Right lobe of liver (tissue), 6 donors: ENCODE measurements at regions not wholly inside any gene's neighbourhood (a gene's known extent, or its start where the extent isn't known, plus 50 kb on each side); places are given as distances from the start of the nearest gene placed in this dataset.

ENCODE experiments used
- ATAC-seq, 4 donors: fragments of 200-7000 bp; cut with Tn5 transposase; one replicate each; pipeline ENCODE4 v1.9.1; 2020; ENCODE audit warnings: mild to moderate bottlenecking in 4 of 4, moderate library complexity in 4 of 4
- DNase-seq, 3 donors: peaks; one replicate each; pipeline ENCODE4 v3.0.0-alpha.2; 2020
- H3K27ac ChIP-seq, 3 donors: fragments of 200-600 bp; one replicate each; pipeline ENCODE4 v1.8.0; 2022
- H3K27me3 ChIP-seq, 2 donors: fragments of 200-600 bp; one replicate each; pipeline ENCODE4 v1.8.0; 2022
- H3K36me3 ChIP-seq, 4 donors: fragments of 200-600 bp; sonication (generic) in 1 of 4; one replicate each; pipeline versions ENCODE4 v1.5.1 to v1.8.0; 2017 to 2022; ENCODE audit warnings: control low read depth in 1 of 4
- H3K4me1 ChIP-seq, 4 donors: fragments of 200-600 bp; sonication (generic) in 1 of 4; one replicate each; pipeline versions ENCODE4 v1.5.1 to v1.8.0; 2017 to 2022; ENCODE audit warnings: control low read depth in 1 of 4
- H3K4me3 ChIP-seq, 3 donors: fragments of 200-600 bp; one replicate each; pipeline ENCODE4 v1.8.0; 2022
- H3K9me3 ChIP-seq, 4 donors: fragments of 200-600 bp; sonication (generic) in 1 of 4; one replicate each; pipeline versions ENCODE4 v1.5.1 to v1.8.0; 2017 to 2022; ENCODE audit warnings: control low read depth in 1 of 4
- CTCF ChIP-seq, 4 donors: fragments of 200-600 bp in 3 of 4; fragments of 450-650 bp in 1 of 4; IDR thresholded peaks; one replicate each; pipeline versions ENCODE4 v1.5.1 to v1.8.0; 2016 to 2022; ENCODE audit warnings: antibody characterized with exemption in 4 of 4, mild to moderate bottlenecking in 2 of 4
- POLR2A ChIP-seq: fragments of 450-650 bp; IDR thresholded peaks from one replicate; pipeline ENCODE4 v1.6.1; 2017; ENCODE audit warnings: antibody characterized with exemption, mild to moderate bottlenecking
- WGBS: methylation state at CpG from one replicate; pipeline ENCODE4 v1.1.6; 2018; ENCODE audit warnings: low coverage, low lambda C conversion rate; ENCODE audit not compliant: insufficient coverage; ENCODE audit errors: missing lambda C conversion rate; 5-methylcytosine and 5-hydroxymethylcytosine counted together
- intact Hi-C, 2 donors: fragments of 100-400 bp; cut with DNase I; formaldehyde crosslinking; loops; one replicate each; pipeline versions ENCODE4 v1.11.2 to v1.14.1; 2022
- donor health status: DM: no; HTN: yes; CAD: no.
- donor health status: DM: no; HTN: no; CAD: no.
- donor health status: DM: no; HTN: no; CAD: no.
- donor health status: DM: no; HTN: yes; CAD: no.
- donor health status: DM: no; HTN: yes; CAD: no.

- WGBS, result 100% methylated on average over 4 of the region's 5 CpGs
- intact Hi-C loops, result no loop called here
- H3K27ac ChIP-seq, result no peak overlapping the region
- no peak overlapping the region for H3K4me3 ChIP-seq
- ATAC-seq, result no peak
- no peak for DNase-seq
- H3K27me3 ChIP-seq, result no peaks in the 10 kb centered on the region
- no peaks in the 10 kb centered on the region for H3K9me3 ChIP-seq
- H3K4me1 ChIP-seq, result peaks cover 0 to 16% (median 0%) of the 10 kb centered on the region in 4 donors
- TF ChIP-seq POLR2A, result no peak
- TF ChIP-seq CTCF (IDR thresholded peaks at IDR 0.05), result no peak
- H3K36me3 ChIP-seq, result no peaks in the 10 kb centered on the region
These were observed 54.0 kb upstream of the RIOK3 start for GRCh38 chr18:23399067-23399466.

GRCh38 chr18:23400918-23401317 lies 52.2 kb upstream of the RIOK3 start:
- Histone ChIP-seq H3K27me3 (no peaks in the 10 kb centered on the region), H3K4me3 (no peak overlapping the region), H3K36me3 (no peaks in the 10 kb centered on the region), H3K9me3 (no peaks in the 10 kb centered on the region), H3K4me1 (peaks cover 0 to 16% (median 0%) of the 10 kb centered on the region in 4 donors), H3K27ac (peak overlapping the region in 1 of 3 donors; percentile 41)
- WGBS, result 63% methylated on average over 3 of the region's 3 CpGs
- intact Hi-C loops, result no loop called here
- ATAC-seq, result no peak
- no peak for TF ChIP-seq CTCF (IDR thresholded peaks at IDR 0.05)
- TF ChIP-seq POLR2A, result no peak
- no peak for DNase-seq

GRCh38 chr18:23401400-23402347 lies 51.4 kb upstream of the RIOK3 start:
- no peaks in the 10 kb centered on the region for H3K27me3 ChIP-seq
- intact Hi-C loops, result no loop called here
- peak overlapping the region in 1 of 3 donors; percentile 41 for H3K27ac ChIP-seq
- no peak overlapping the region for H3K4me3 ChIP-seq
- no peaks in the 10 kb centered on the region for H3K9me3 ChIP-seq
- TF ChIP-seq POLR2A, result no peak
- TF ChIP-seq CTCF (IDR thresholded peaks at IDR 0.05), result no peak
- H3K36me3 ChIP-seq, result no peaks in the 10 kb centered on the region
- H3K4me1 ChIP-seq, result peaks cover 0 to 16% (median 0%) of the 10 kb centered on the region in 4 donors
- 49% methylated on average over 6 of the region's 10 CpGs for WGBS
- ATAC-seq, result peak; percentile 91 to 96 (median 96)
- DNase-seq, result peak; percentile 35 to 71 (median 55)
